ENCODE measurements at regions not wholly inside any gene's neighbourhood (a gene's known extent, or its start where the extent isn't known, plus 50 kb on each side); places are given as distances from the start of the nearest gene placed in this dataset.

- H3K27ac Mint-ChIP-seq, result no peak overlapping the region
- DNase-seq (ENCODE audit: low spot score), result no peak
- no peak overlapping the region for H3K4me3 Mint-ChIP-seq
- no peaks in the 10 kb centered on the region for H3K27me3 Mint-ChIP-seq (ENCODE audit: insufficient read depth)
- intact Hi-C loops (cut with micrococcal nuclease), result no loop called here
- no peaks in the 10 kb centered on the region for H3K36me3 Mint-ChIP-seq (ENCODE audit: low read depth)
- H3K4me1 Mint-ChIP-seq (ENCODE audit: low read depth), result no peaks in the 10 kb centered on the region
- peaks cover 3% of the 10 kb centered on the region for H3K9me3 Mint-ChIP-seq
Observed at GRCh38 chr20:6641012-6641411, 126.5 kb upstream of the BMP2 start.

- H3K4me3 Mint-ChIP-seq, result no peak overlapping the region
- peaks cover 3% of the 10 kb centered on the region for H3K9me3 Mint-ChIP-seq
- H3K27me3 Mint-ChIP-seq (ENCODE audit: insufficient read depth), result no peaks in the 10 kb centered on the region
- H3K36me3 Mint-ChIP-seq (ENCODE audit: low read depth), result no peaks in the 10 kb centered on the region
- intact Hi-C loops (cut with micrococcal nuclease), result no loop called here
- no peaks in the 10 kb centered on the region for H3K4me1 Mint-ChIP-seq (ENCODE audit: low read depth)
- DNase-seq (ENCODE audit: low spot score), result no peak
- no peak overlapping the region for H3K27ac Mint-ChIP-seq
Observed at GRCh38 chr20:6637160-6637579, 130.3 kb upstream of the BMP2 start.

GRCh38 chr20:6636209-6637159 is 131.0 kb upstream of the BMP2 start:
- no peaks in the 10 kb centered on the region for H3K4me1 Mint-ChIP-seq (ENCODE audit: low read depth)
- no peaks in the 10 kb centered on the region for H3K36me3 Mint-ChIP-seq (ENCODE audit: low read depth)
- intact Hi-C loops (cut with micrococcal nuclease), result no loop called here
- no peak overlapping the region for H3K27ac Mint-ChIP-seq
- H3K27me3 Mint-ChIP-seq (ENCODE audit: insufficient read depth), result no peaks in the 10 kb centered on the region
- no peak overlapping the region for H3K4me3 Mint-ChIP-seq
- no peak for DNase-seq (ENCODE audit: low spot score)
- peaks cover 3% of the 10 kb centered on the region for H3K9me3 Mint-ChIP-seq

GRCh38 chr20:6635034-6635736 is 132.3 kb upstream of the BMP2 start:
- Mint-ChIP-seq H3K36me3 (ENCODE audit: low read depth) (no peaks in the 10 kb centered on the region), H3K27me3 (ENCODE audit: insufficient read depth) (no peaks in the 10 kb centered on the region), H3K4me1 (ENCODE audit: low read depth) (no peaks in the 10 kb centered on the region), H3K27ac (no peak overlapping the region), H3K4me3 (no peak overlapping the region), H3K9me3 (peaks cover 3% of the 10 kb centered on the region)
- intact Hi-C loops (cut with micrococcal nuclease), result no loop called here
- no peak for DNase-seq (ENCODE audit: low spot score)

- H3K27me3 Mint-ChIP-seq (ENCODE audit: insufficient read depth), result no peaks in the 10 kb centered on the region
- no peaks in the 10 kb centered on the region for H3K4me1 Mint-ChIP-seq (ENCODE audit: low read depth)
- no peak overlapping the region for H3K27ac Mint-ChIP-seq
- intact Hi-C loops (cut with micrococcal nuclease), result no loop called here
- DNase-seq (ENCODE audit: low spot score), result no peak
- no peaks in the 10 kb centered on the region for H3K36me3 Mint-ChIP-seq (ENCODE audit: low read depth)
- peaks cover 4% of the 10 kb centered on the region for H3K9me3 Mint-ChIP-seq
- H3K4me3 Mint-ChIP-seq, result no peak overlapping the region
Observed at GRCh38 chr20:6632187-6632586, 135.3 kb upstream of the BMP2 start.

GRCh38 chr20:6630514-6630913 is 137.0 kb upstream of the BMP2 start:
- Mint-ChIP-seq H3K27me3 (ENCODE audit: insufficient read depth) (no peaks in the 10 kb centered on the region), H3K4me1 (ENCODE audit: low read depth) (no peaks in the 10 kb centered on the region)
- intact Hi-C loops (cut with micrococcal nuclease), result no loop called here

GRCh38 chr20:6629564-6629963 is 137.9 kb upstream of the BMP2 start:
- intact Hi-C loops (cut with micrococcal nuclease), result no loop called here
- Mint-ChIP-seq H3K4me3 (no peak overlapping the region), H3K4me1 (ENCODE audit: low read depth) (no peaks in the 10 kb centered on the region), H3K36me3 (ENCODE audit: low read depth) (no peaks in the 10 kb centered on the region), H3K27ac (no peak overlapping the region), H3K9me3 (peaks cover 4% of the 10 kb centered on the region), H3K27me3 (ENCODE audit: insufficient read depth) (no peaks in the 10 kb centered on the region)
- DNase-seq (ENCODE audit: low spot score), result no peak

More at GRCh38 chr20:6630514-6630913, 137.0 kb upstream of the BMP2 start:
- H3K36me3 Mint-ChIP-seq (ENCODE audit: low read depth), result no peaks in the 10 kb centered on the region
- no peak overlapping the region for H3K27ac Mint-ChIP-seq
- DNase-seq (ENCODE audit: low spot score), result no peak
- H3K4me3 Mint-ChIP-seq, result no peak overlapping the region
- H3K9me3 Mint-ChIP-seq, result peaks cover 4% of the 10 kb centered on the region

- intact Hi-C loops (cut with micrococcal nuclease), result no loop called here
- H3K27ac Mint-ChIP-seq, result no peak overlapping the region
- peaks cover 4% of the 10 kb centered on the region for H3K9me3 Mint-ChIP-seq
- H3K4me1 Mint-ChIP-seq (ENCODE audit: low read depth), result no peaks in the 10 kb centered on the region
- no peak overlapping the region for H3K4me3 Mint-ChIP-seq
- H3K27me3 Mint-ChIP-seq (ENCODE audit: insufficient read depth), result no peaks in the 10 kb centered on the region
- no peaks in the 10 kb centered on the region for H3K36me3 Mint-ChIP-seq (ENCODE audit: low read depth)
- no peak for DNase-seq (ENCODE audit: low spot score)
Observed at GRCh38 chr20:6626805-6627204, 140.7 kb upstream of the BMP2 start.

- Mint-ChIP-seq H3K9me3 (no peaks in the 10 kb centered on the region), H3K4me3 (no peak overlapping the region), H3K4me1 (ENCODE audit: low read depth) (no peaks in the 10 kb centered on the region), H3K27ac (no peak overlapping the region), H3K27me3 (ENCODE audit: insufficient read depth) (no peaks in the 10 kb centered on the region), H3K36me3 (ENCODE audit: low read depth) (no peaks in the 10 kb centered on the region)
- intact Hi-C loops (cut with micrococcal nuclease), result no loop called here
- no peak for DNase-seq (ENCODE audit: low spot score)
Observed at GRCh38 chr20:6623989-6624388, 143.5 kb upstream of the BMP2 start.

GRCh38 chr20:6622041-6622440 is 145.4 kb upstream of the BMP2 start:
- DNase-seq (ENCODE audit: low spot score), result no peak
- no peaks in the 10 kb centered on the region for H3K4me1 Mint-ChIP-seq (ENCODE audit: low read depth)
- no peak overlapping the region for H3K27ac Mint-ChIP-seq
- no peaks in the 10 kb centered on the region for H3K36me3 Mint-ChIP-seq (ENCODE audit: low read depth)
- no peaks in the 10 kb centered on the region for H3K9me3 Mint-ChIP-seq
- H3K27me3 Mint-ChIP-seq (ENCODE audit: insufficient read depth), result no peaks in the 10 kb centered on the region
- H3K4me3 Mint-ChIP-seq, result no peak overlapping the region
- intact Hi-C loops (cut with micrococcal nuclease), result no loop called here

GRCh38 chr20:6618051-6618450 is 149.4 kb upstream of the BMP2 start:
- no peaks in the 10 kb centered on the region for H3K4me1 Mint-ChIP-seq (ENCODE audit: low read depth)
- intact Hi-C loops (cut with micrococcal nuclease), result no loop called here
- H3K9me3 Mint-ChIP-seq, result no peaks in the 10 kb centered on the region
- no peak overlapping the region for H3K4me3 Mint-ChIP-seq
- no peaks in the 10 kb centered on the region for H3K27me3 Mint-ChIP-seq (ENCODE audit: insufficient read depth)
- H3K27ac Mint-ChIP-seq, result no peak overlapping the region
- no peak for DNase-seq (ENCODE audit: low spot score)
- H3K36me3 Mint-ChIP-seq (ENCODE audit: low read depth), result no peaks in the 10 kb centered on the region

- Mint-ChIP-seq H3K4me3 (no peak overlapping the region), H3K36me3 (ENCODE audit: low read depth) (no peaks in the 10 kb centered on the region), H3K9me3 (peaks cover 6% of the 10 kb centered on the region), H3K4me1 (ENCODE audit: low read depth) (no peaks in the 10 kb centered on the region), H3K27ac (no peak overlapping the region), H3K27me3 (ENCODE audit: insufficient read depth) (no peaks in the 10 kb centered on the region)
- intact Hi-C loops (cut with micrococcal nuclease), result no loop called here
- no peak for DNase-seq (ENCODE audit: low spot score)
Observed at GRCh38 chr20:6616421-6616820, 151.1 kb upstream of the BMP2 start.

- H3K27ac Mint-ChIP-seq, result no peak overlapping the region
- no peak for DNase-seq (ENCODE audit: low spot score)
- H3K9me3 Mint-ChIP-seq, result peaks cover 6% of the 10 kb centered on the region
- no peaks in the 10 kb centered on the region for H3K27me3 Mint-ChIP-seq (ENCODE audit: insufficient read depth)
- H3K4me3 Mint-ChIP-seq, result no peak overlapping the region
- H3K36me3 Mint-ChIP-seq (ENCODE audit: low read depth), result no peaks in the 10 kb centered on the region
- H3K4me1 Mint-ChIP-seq (ENCODE audit: low read depth), result no peaks in the 10 kb centered on the region
- intact Hi-C loops (cut with micrococcal nuclease), result no loop called here
Observed at GRCh38 chr20:6614836-6615235, 152.7 kb upstream of the BMP2 start.

Data from activated T-helper 1 cell treated with anti-CD3 and anti-CD28 coated beads, Interleukin-12 subunit alpha, Interleukin-12 subunit beta, Interleukin-2, Interleukin-4 antibody, amounts not matched to agents 30 ng/mL and 10 ng/mL and 1 ng/mL, durations not matched to agents 14 hours and 24 hours and 36 hours (primary cell).